BE2C (cell line): ENCODE measurements at regions not wholly inside any gene's neighbourhood (a gene's known extent, or its start where the extent isn't known, plus 50 kb on each side); places are given as distances from the start of the nearest gene placed in this dataset.

Source experiments
- DNase-seq: peaks from one replicate; pipeline ENCODE4 v3.0.0-alpha.2; 2020
- H3K27me3 ChIP-seq: fragments of 250-450 bp; sonication (Bioruptor Pico); 2 replicates; pipeline ENCODE4 v1.5.1; 2020; ENCODE audit warnings: mild to moderate bottlenecking
- H3K36me3 ChIP-seq: fragments of 250-450 bp; sonication (Bioruptor Pico); 2 replicates; pipeline ENCODE4 v1.5.1; 2020; ENCODE audit warnings: mild to moderate bottlenecking
- H3K4me1 ChIP-seq: fragments of 250-450 bp; sonication (Bioruptor Pico); 2 replicates; pipeline ENCODE4 v1.5.1; 2020
- H3K4me3 ChIP-seq: 2 replicates; pipeline ENCODE4 v1.5.1; 2011; ENCODE audit warnings: low read depth, low read length
- H3K9me3 ChIP-seq: fragments of 250-450 bp; sonication (Bioruptor Pico); 2 replicates; pipeline ENCODE4 v1.5.1; 2020
- CTCF ChIP-seq: IDR thresholded peaks from 2 replicates; pipeline ENCODE4 v1.5.1; 2012; ENCODE audit warnings: mild to moderate bottlenecking, low read depth, low read length

GRCh38 chr3:168495932-168496331, 400.2 kb upstream of the GOLIM4 start:
- H3K9me3 ChIP-seq = no peaks in the 10 kb centered on the region
- no peak for TF ChIP-seq CTCF
- DNase-seq = no peak
- no peak overlapping the region for H3K4me3 ChIP-seq
- H3K36me3 ChIP-seq = no peaks in the 10 kb centered on the region
- H3K4me1 ChIP-seq = no peaks in the 10 kb centered on the region
- H3K27me3 ChIP-seq = no peaks in the 10 kb centered on the region

GRCh38 chr3:168495270-168495669, 399.5 kb upstream of the GOLIM4 start:
- H3K9me3 ChIP-seq = no peaks in the 10 kb centered on the region
- TF ChIP-seq CTCF = no peak
- no peaks in the 10 kb centered on the region for H3K27me3 ChIP-seq
- no peak for DNase-seq
- H3K4me1 ChIP-seq = no peaks in the 10 kb centered on the region
- H3K4me3 ChIP-seq = no peak overlapping the region
- no peaks in the 10 kb centered on the region for H3K36me3 ChIP-seq

GRCh38 chr3:168493412-168494205, 397.9 kb upstream of the GOLIM4 start:
- DNase-seq = no peak
- no peaks in the 10 kb centered on the region for H3K4me1 ChIP-seq
- no peak for TF ChIP-seq CTCF
- H3K36me3 ChIP-seq = no peaks in the 10 kb centered on the region
- H3K27me3 ChIP-seq = no peaks in the 10 kb centered on the region
- no peak overlapping the region for H3K4me3 ChIP-seq
- H3K9me3 ChIP-seq = no peaks in the 10 kb centered on the region

GRCh38 chr3:168490981-168491380, 395.3 kb upstream of the GOLIM4 start:
- TF ChIP-seq CTCF = no peak
- H3K4me3 ChIP-seq = no peak overlapping the region
- no peak for DNase-seq
- H3K36me3 ChIP-seq = no peaks in the 10 kb centered on the region
- H3K4me1 ChIP-seq = no peaks in the 10 kb centered on the region
- no peaks in the 10 kb centered on the region for H3K27me3 ChIP-seq
- H3K9me3 ChIP-seq = no peaks in the 10 kb centered on the region

- no peak for DNase-seq
Measured at GRCh38 chr3:168489301-168489700, 393.6 kb upstream of the GOLIM4 start.

More at GRCh38 chr3:168489301-168489700, 393.6 kb upstream of the GOLIM4 start:
- TF ChIP-seq CTCF = no peak
- Histone ChIP-seq H3K9me3 (no peaks in the 10 kb centered on the region), H3K27me3 (no peaks in the 10 kb centered on the region), H3K36me3 (no peaks in the 10 kb centered on the region), H3K4me3 (no peak overlapping the region), H3K4me1 (no peaks in the 10 kb centered on the region)
